Lower lobe of right lung (tissue), 2 donors: ENCODE measurements at regions not wholly inside any gene's neighbourhood (a gene's known extent, or its start where the extent isn't known, plus 50 kb on each side); places are given as distances from the start of the nearest gene placed in this dataset.

Experiments
- ATAC-seq, 2 donors: fragments of 200-7000 bp; cut with Tn5 transposase; one replicate each; pipeline ENCODE4 v1.9.1; 2020 to 2022; ENCODE audit warnings: mild to moderate bottlenecking in 2 of 2, moderate library complexity in 2 of 2
- DNase-seq: peaks from one replicate; pipeline ENCODE4 v3.0.0-alpha.2; 2020
- H3K27ac ChIP-seq: fragments of 200-600 bp; one replicate; pipeline ENCODE4 v1.8.0; 2022
- H3K27me3 ChIP-seq: fragments of 200-600 bp; one replicate; pipeline ENCODE4 v1.8.0; 2022; ENCODE audit warnings: low read depth
- H3K36me3 ChIP-seq: fragments of 200-600 bp; one replicate; pipeline ENCODE4 v1.8.0; 2022; ENCODE audit warnings: mild to moderate bottlenecking
- H3K4me1 ChIP-seq: fragments of 200-600 bp; one replicate; pipeline ENCODE4 v1.8.0; 2022
- H3K4me3 ChIP-seq: fragments of 200-600 bp; one replicate; pipeline ENCODE4 v1.8.0; 2022; ENCODE audit warnings: mild to moderate bottlenecking
- H3K9me3 ChIP-seq: fragments of 200-600 bp; one replicate; pipeline ENCODE4 v1.8.0; 2022
- intact Hi-C: fragments of 100-400 bp; cut with DNase I; formaldehyde crosslinking; loops from one replicate; pipeline ENCODE4 v1.11.0; 2022
- TF ChIP-seq, protein P1 (sequence below): fragments of 200-600 bp; IDR thresholded peaks from one replicate; pipeline ENCODE4 v1.8.0; 2022; ENCODE audit warnings: antibody characterized with exemption, mild to moderate bottlenecking
- donor health status: DM: no; HTN: yes; CAD: no; lungs with severe emphysema.

DNA sequence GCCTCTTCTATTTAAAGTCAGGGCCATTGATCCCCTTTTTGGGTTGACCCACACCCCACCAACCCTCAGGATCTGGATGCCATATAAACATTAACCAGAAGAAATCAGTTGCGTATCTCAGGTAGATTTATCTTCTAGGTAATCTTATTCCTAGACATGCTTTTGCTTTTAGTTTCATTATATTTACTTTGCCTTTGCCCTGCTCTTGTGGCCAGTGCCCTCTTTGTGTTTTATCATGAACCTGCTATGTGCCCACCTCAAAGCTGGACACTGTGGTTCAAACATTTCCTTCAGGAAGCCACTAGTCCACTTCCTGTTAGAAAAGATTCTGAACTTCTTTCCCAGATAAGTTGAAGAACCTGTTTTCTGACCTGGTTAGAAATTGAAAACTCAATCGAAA, 117.4 kb upstream of the EDNRA start:
- TF ChIP-seq, protein P1, sequence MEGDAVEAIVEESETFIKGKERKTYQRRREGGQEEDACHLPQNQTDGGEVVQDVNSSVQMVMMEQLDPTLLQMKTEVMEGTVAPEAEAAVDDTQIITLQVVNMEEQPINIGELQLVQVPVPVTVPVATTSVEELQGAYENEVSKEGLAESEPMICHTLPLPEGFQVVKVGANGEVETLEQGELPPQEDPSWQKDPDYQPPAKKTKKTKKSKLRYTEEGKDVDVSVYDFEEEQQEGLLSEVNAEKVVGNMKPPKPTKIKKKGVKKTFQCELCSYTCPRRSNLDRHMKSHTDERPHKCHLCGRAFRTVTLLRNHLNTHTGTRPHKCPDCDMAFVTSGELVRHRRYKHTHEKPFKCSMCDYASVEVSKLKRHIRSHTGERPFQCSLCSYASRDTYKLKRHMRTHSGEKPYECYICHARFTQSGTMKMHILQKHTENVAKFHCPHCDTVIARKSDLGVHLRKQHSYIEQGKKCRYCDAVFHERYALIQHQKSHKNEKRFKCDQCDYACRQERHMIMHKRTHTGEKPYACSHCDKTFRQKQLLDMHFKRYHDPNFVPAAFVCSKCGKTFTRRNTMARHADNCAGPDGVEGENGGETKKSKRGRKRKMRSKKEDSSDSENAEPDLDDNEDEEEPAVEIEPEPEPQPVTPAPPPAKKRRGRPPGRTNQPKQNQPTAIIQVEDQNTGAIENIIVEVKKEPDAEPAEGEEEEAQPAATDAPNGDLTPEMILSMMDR = no peak
- DNase-seq (no peak), ATAC-seq (no peak)
- peak overlapping the region; percentile 83 for H3K27ac ChIP-seq
- no peaks in the 10 kb centered on the region for H3K27me3 ChIP-seq
- H3K9me3 ChIP-seq = no peaks in the 10 kb centered on the region
- H3K36me3 ChIP-seq = no peaks in the 10 kb centered on the region
- intact Hi-C loops = no loop called here
- no peak overlapping the region for H3K4me3 ChIP-seq
- H3K4me1 ChIP-seq = peaks cover 34% of the 10 kb centered on the region

DNA sequence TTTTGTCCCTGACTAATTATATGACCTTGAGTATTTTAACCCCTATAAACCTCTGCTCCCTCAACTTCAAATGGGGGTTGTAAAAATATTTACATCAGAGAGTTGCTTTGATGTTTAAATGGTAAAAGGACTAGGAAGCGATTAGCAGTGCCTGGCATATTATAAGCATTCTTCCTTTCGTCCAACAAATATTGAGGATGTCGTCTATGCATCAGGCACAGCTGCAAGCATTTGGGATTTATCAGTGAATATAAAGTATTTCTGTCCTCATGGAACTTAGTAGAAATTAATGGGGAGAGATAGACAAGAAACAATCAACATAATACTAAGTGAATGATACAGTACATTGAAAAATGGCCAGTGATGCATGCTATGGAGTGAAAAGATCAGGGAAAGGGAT, 115.5 kb upstream of the EDNRA start:
- TF ChIP-seq, protein P1 = no peak
- Histone ChIP-seq H3K36me3 (no peaks in the 10 kb centered on the region), H3K27ac (no peak overlapping the region), H3K9me3 (no peaks in the 10 kb centered on the region), H3K27me3 (no peaks in the 10 kb centered on the region), H3K4me3 (no peak overlapping the region), H3K4me1 (peaks cover 35% of the 10 kb centered on the region)
- no peak for ATAC-seq
- DNase-seq = no peak
- intact Hi-C loops = no loop called here

DNA sequence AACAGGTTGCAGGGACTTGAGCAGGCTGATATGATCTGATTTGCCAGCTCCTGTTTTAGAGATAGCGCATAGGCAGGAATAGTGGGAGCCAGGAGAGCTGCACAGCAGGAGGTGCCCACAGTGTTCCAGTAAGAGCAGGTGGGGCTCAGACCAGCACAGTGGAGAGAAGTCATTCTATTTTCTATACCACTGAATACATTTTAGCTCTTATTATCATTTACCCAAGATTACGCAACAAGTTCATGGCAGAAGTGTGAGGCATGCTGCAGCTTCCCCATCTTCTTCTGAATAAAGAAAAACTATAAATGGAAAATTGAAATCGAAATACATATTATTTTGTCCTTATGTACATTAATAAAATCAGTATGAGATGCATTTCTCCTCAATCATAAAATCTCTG, 114.7 kb upstream of the EDNRA start:
- no peaks in the 10 kb centered on the region for H3K9me3 ChIP-seq
- peaks cover 35% of the 10 kb centered on the region for H3K4me1 ChIP-seq
- ATAC-seq = no peak
- DNase-seq = no peak
- no peaks in the 10 kb centered on the region for H3K27me3 ChIP-seq
- intact Hi-C loops = no loop called here
- H3K27ac ChIP-seq = no peak overlapping the region
- H3K36me3 ChIP-seq = no peaks in the 10 kb centered on the region
- TF ChIP-seq, protein P1 = no peak
- no peak overlapping the region for H3K4me3 ChIP-seq

DNA sequence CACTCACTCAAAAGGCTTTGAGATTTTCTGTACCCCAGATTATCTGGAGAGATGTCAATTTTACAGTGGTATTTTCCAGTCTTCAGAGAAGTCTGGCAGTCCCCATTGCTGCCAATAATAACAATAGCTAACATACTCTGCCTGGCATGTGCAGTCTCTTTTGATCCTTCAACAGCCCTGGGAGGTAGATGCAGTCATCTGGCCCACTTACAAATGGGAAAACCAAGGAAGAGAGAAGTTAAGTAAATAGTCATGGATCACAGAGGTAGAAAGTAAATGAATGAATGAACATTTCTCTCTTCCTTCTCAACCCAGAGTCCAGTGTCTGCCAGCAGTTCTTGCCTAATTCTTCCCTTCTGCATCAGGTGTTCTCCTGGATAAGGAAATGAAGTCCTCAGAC, 113.0 kb upstream of the EDNRA start:
- intact Hi-C loops = no loop called here
- DNase-seq (no peak), ATAC-seq (no peak)
- TF ChIP-seq, protein P1 = no peak
- no peaks in the 10 kb centered on the region for H3K9me3 ChIP-seq
- H3K27ac ChIP-seq = no peak overlapping the region
- peaks cover 18% of the 10 kb centered on the region for H3K4me1 ChIP-seq
- H3K27me3 ChIP-seq = no peaks in the 10 kb centered on the region
- H3K36me3 ChIP-seq = no peaks in the 10 kb centered on the region
- H3K4me3 ChIP-seq = no peak overlapping the region

DNA sequence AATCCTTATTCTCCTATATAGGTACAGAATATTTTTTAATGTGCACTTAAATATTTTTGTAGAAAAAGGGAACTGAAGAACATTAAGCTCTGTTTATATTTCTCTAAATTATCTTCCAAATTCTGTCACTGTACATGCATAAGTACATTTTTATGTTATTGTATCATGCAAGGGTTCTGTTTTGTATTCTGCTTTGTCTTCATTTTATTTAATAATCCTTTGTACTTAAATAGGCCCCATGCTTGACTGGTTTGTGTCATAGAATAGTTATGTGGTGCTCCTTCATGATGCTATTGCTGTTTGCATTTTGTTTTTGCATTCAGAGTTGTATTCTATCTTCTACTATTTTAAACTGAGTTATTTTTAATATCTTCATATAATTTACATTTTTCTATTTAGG, 111.9 kb upstream of the EDNRA start:
- Histone ChIP-seq H3K36me3 (no peaks in the 10 kb centered on the region), H3K4me3 (no peak overlapping the region), H3K27me3 (no peaks in the 10 kb centered on the region), H3K27ac (no peak overlapping the region), H3K9me3 (no peaks in the 10 kb centered on the region), H3K4me1 (peaks cover 10% of the 10 kb centered on the region)
- no peak for ATAC-seq
- intact Hi-C loops = no loop called here
- DNase-seq = no peak
- TF ChIP-seq, protein P1 = no peak

DNA sequence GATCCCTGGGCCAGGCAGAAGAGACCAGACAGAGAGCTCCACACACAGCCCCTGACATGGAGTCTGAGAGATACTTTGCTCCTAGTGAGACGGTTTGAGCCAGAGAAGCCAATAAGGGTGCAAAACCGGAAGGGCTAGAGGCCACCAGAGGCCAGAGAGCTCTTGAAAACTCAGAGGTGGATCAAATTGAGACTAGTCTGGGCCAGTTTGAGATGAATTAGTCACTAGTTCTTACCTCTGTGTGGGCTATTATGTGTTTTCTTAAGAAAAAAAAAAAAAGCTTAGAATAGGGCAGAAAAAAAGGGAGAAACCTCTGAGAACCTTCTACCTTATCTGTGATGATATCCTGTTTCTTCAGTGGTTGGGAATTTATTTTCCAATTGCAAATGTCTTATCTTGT, 110.4 kb upstream of the EDNRA start:
- H3K27me3 ChIP-seq = no peaks in the 10 kb centered on the region
- intact Hi-C loops = no loop called here
- TF ChIP-seq, protein P1 = no peak
- DNase-seq = no peak
- ATAC-seq = peak in 1 of 2 donors; percentile 37
- H3K9me3 ChIP-seq = no peaks in the 10 kb centered on the region
- H3K4me3 ChIP-seq = no peak overlapping the region
- H3K4me1 ChIP-seq = peaks cover 10% of the 10 kb centered on the region
- no peak overlapping the region for H3K27ac ChIP-seq
- no peaks in the 10 kb centered on the region for H3K36me3 ChIP-seq
